H1 (cell line): ENCODE measurements at regions not wholly inside any gene's neighbourhood (a gene's known extent, or its start where the extent isn't known, plus 50 kb on each side); places are given as distances from the start of the nearest gene placed in this dataset.
"Not testable (repeated sequence)": the region's sequence is repeated elsewhere in the genome, so short reads cannot be mapped to it uniquely, and the experiment has no call there.

Source experiments
- CHD2 ChIP-seq: IDR thresholded peaks from 2 replicates; pipeline ENCODE4 v1.6.1; 2012; ENCODE audit warnings: low read length, improper control_type of control experiment
- RAD21 ChIP-seq, 2 experiments: IDR thresholded peaks in 1 of 2; conservative IDR thresholded peaks in 1 of 2; 2 replicates each; pipeline ENCODE4 v1.6.1; 2011; ENCODE audit warnings: low read depth in 2 of 2, low read length in 2 of 2, improper control_type of control experiment in 1 of 2, inconsistent platforms in 1 of 2, mild to moderate bottlenecking in 1 of 2, moderate library complexity in 1 of 2
- RNF2 ChIP-seq: fragments of 200-900, 300-1000 bp; sonication (generic); IDR thresholded peaks from 2 replicates; pipeline ENCODE4 v1.7.1; 2016; ENCODE audit warnings: borderline replicate concordance, low read depth, mild to moderate bottlenecking, antibody characterized with exemption, low read length; ENCODE audit not compliant: poor library complexity, severe bottlenecking; ENCODE audit errors: missing control alignments
- TF ChIP-seq, protein P1 (sequence below), 3 experiments: IDR thresholded peaks; 1 replicate in 2 of 3; 2 replicates in 1 of 3; pipeline versions ENCODE4 v1.5.1 to v1.6.1; 2011; ENCODE audit warnings: low read length in 3 of 3, mild to moderate bottlenecking in 3 of 3, inconsistent platforms in 2 of 3, low read depth in 1 of 3, moderate library complexity in 1 of 3; ENCODE audit not compliant: insufficient read depth in 1 of 3; ENCODE audit errors: control extremely low read depth in 1 of 3

DNA sequence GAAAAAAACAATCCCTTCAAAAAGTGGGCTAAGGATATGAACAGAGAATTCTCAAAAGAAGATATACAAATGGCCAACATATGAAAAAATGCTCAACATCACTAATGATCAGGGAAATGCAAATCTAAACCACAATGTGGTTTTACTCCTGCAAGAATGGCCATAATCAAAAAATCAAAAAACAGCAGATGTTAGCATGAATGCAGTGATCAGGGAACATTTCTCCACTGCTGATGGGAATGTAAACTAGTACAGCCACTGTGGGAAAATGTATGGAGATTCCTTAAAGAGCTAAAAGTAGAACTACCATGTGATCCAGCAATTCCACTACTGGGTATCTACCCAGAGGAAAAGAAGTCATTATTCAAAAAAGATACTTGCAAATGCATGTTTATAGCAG, 138.1 kb downstream of the BLID start:
- TF ChIP-seq, protein P1, sequence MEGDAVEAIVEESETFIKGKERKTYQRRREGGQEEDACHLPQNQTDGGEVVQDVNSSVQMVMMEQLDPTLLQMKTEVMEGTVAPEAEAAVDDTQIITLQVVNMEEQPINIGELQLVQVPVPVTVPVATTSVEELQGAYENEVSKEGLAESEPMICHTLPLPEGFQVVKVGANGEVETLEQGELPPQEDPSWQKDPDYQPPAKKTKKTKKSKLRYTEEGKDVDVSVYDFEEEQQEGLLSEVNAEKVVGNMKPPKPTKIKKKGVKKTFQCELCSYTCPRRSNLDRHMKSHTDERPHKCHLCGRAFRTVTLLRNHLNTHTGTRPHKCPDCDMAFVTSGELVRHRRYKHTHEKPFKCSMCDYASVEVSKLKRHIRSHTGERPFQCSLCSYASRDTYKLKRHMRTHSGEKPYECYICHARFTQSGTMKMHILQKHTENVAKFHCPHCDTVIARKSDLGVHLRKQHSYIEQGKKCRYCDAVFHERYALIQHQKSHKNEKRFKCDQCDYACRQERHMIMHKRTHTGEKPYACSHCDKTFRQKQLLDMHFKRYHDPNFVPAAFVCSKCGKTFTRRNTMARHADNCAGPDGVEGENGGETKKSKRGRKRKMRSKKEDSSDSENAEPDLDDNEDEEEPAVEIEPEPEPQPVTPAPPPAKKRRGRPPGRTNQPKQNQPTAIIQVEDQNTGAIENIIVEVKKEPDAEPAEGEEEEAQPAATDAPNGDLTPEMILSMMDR (IDR thresholded peaks at IDR 0.05; ENCODE audit: control extremely low read depth in 1 of 3, insufficient read depth in 1 of 3, low read depth in 1 of 3, low read length in 3 of 3): not testable (repeated sequence)
- TF ChIP-seq RNF2; CHD2; RAD21 (IDR thresholded peaks at IDR 0.05 in 1 of 2, conservative IDR thresholded peaks at IDR 0.05 in 1 of 2; ENCODE audit: low read depth in 2 of 2, low read length in 2 of 2): not testable (repeated sequence)
